SK-N-SH (cell line): ENCODE measurements at regions not wholly inside any gene's neighbourhood (a gene's known extent, or its start where the extent isn't known, plus 50 kb on each side); places are given as distances from the start of the nearest gene placed in this dataset.

Source experiments
- CTCF ChIP-seq: fragments of 200-600 bp; sonication (generic); IDR thresholded peaks from 2 replicates; pipeline ENCODE4 v1.6.1; 2017; ENCODE audit warnings: antibody characterized with exemption, mild to moderate bottlenecking, moderate library complexity
- EP300 ChIP-seq, 2 experiments: IDR thresholded peaks; 2 replicates each; pipeline versions ENCODE4 v1.4.0 to v1.6.1; 2012; ENCODE audit warnings: borderline replicate concordance in 1 of 2, low read depth in 1 of 2, low read length in 1 of 2
- EZH2phosphoT487 ChIP-seq: fragments of 200-600 bp; sonication (generic); IDR thresholded peaks from 2 replicates; pipeline ENCODE4 v1.6.1; 2017; ENCODE audit warnings: low read depth, mixed run types, mild to moderate bottlenecking, antibody characterized with exemption, moderate library complexity, borderline replicate concordance
- NFIC ChIP-seq: IDR thresholded peaks from 2 replicates; pipeline ENCODE4 v1.4.0; 2012; ENCODE audit warnings: borderline replicate concordance
- USF2 ChIP-seq: fragments of 150-350 bp; IDR thresholded peaks from 2 replicates; pipeline ENCODE4 v1.6.1; 2017; ENCODE audit warnings: antibody characterized with exemption, low read length, low read depth, borderline replicate concordance

DNA sequence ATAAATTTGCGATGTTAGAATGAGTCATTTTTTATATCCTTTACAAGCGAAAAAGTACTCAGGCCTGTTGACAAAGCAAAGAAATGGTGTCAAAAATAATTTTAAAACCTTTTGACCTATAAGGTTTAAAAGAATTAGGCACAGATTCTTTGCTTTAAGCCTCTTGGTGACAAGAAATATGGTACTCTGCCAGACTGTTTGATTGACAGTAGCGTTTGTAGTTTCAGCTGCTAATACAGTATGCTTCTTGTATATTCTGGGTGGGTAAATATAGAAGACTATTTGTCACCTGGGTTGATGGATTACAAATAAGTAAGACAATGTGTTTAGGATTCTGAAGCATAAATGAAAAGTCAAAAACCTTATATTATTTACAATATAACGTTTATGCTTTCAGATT is 193.1 kb upstream of the PITX2 start:
- no peak for TF ChIP-seq CTCF
- no peak for TF ChIP-seq EZH2phosphoT487
- TF ChIP-seq USF2, result no peak
- no peak for TF ChIP-seq EP300 (IDR thresholded peaks at IDR 0.05; ENCODE audit: borderline replicate concordance in 1 of 2, low read depth in 1 of 2, low read length in 1 of 2)
- TF ChIP-seq NFIC, result no peak
